HCEC 1CT (cell line): ENCODE measurements at regions not wholly inside any gene's neighbourhood (a gene's known extent, or its start where the extent isn't known, plus 50 kb on each side); places are given as distances from the start of the nearest gene placed in this dataset.

Source experiments
- DNase-seq: peaks from one replicate; pipeline ENCODE4 v3.0.0-alpha.2; 2017

DNA sequence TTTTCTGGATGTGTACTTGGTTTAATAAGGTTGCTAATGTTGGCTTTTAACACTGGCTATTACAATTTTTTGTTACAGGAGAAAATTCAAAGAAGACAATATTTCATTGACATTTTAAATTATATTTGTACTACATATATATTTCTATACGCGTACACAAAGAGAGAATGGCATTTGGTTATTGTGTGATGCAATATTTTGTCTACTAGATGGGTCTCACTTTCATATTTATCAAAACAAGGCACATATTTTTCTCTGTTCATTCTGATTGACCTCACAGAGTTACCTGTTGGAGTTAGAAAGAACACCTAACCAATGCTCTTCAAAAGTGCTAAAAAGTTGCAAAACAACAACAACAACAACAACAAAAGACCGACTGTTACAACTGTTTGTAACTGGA, 50.2 kb upstream of the VGLL3 start:
- no peak for DNase-seq
